ENCODE measurements at regions not wholly inside any gene's neighbourhood (a gene's known extent, or its start where the extent isn't known, plus 50 kb on each side); places are given as distances from the start of the nearest gene placed in this dataset.

- 94% methylated on average over 2 of the region's 2 CpGs for WGBS (ENCODE audit: insufficient coverage)
- H3K36me3 ChIP-seq (ENCODE audit: control insufficient read depth, insufficient read depth, low read length) = no peaks in the 10 kb centered on the region
- no peaks in the 10 kb centered on the region for H3K27me3 ChIP-seq (ENCODE audit: control insufficient read depth, insufficient read depth, low read length)
- Mint-ChIP-seq H3K4me1 (no peaks in the 10 kb centered on the region), H3K27me3 (ENCODE audit: low read depth in 2 of 2) (peaks cover 9 to 32% of the 10 kb centered on the region in 2 donors), H3K27ac (no peak overlapping the region), H3K36me3 (no peaks in the 10 kb centered on the region), H3K4me3 (no peak overlapping the region), H3K9me3 (no peaks in the 10 kb centered on the region)
- no peaks in the 10 kb centered on the region for H3K9me3 ChIP-seq (ENCODE audit: control insufficient read depth, insufficient read depth, low read length)
- intact Hi-C loops (cut with micrococcal nuclease) = loop anchor here (5.0 kb wide), 1 partner anchor 350 kb away; no protein-coding TSS in a partner anchor
- DNase-seq (no peak), ATAC-seq (no peak)
- H3K4me3 ChIP-seq (ENCODE audit: low read length) = no peak overlapping the region
- no peaks in the 10 kb centered on the region for H3K4me1 ChIP-seq (ENCODE audit: control insufficient read depth, insufficient read depth, low read length)
- no peak for TF ChIP-seq CTCF (IDR thresholded peaks at IDR 0.05)
- H3K27ac ChIP-seq (ENCODE audit: low read length) = no peak overlapping the region
These were observed 342.7 kb downstream of the CXCL12 start for GRCh38 chr10:44042075-44042770.

- Histone ChIP-seq H3K4me1 (ENCODE audit: control insufficient read depth, insufficient read depth, low read length) (no peaks in the 10 kb centered on the region), H3K27ac (ENCODE audit: low read length) (no peak overlapping the region), H3K36me3 (ENCODE audit: control insufficient read depth, insufficient read depth, low read length) (no peaks in the 10 kb centered on the region), H3K27me3 (ENCODE audit: control insufficient read depth, insufficient read depth, low read length) (no peaks in the 10 kb centered on the region), H3K4me3 (ENCODE audit: low read length) (no peak overlapping the region), H3K9me3 (ENCODE audit: control insufficient read depth, insufficient read depth, low read length) (no peaks in the 10 kb centered on the region)
- H3K4me1 Mint-ChIP-seq = no peaks in the 10 kb centered on the region
- no peak for ATAC-seq
- DNase-seq = no peak
- no peak for TF ChIP-seq CTCF (IDR thresholded peaks at IDR 0.05)
- H3K9me3 Mint-ChIP-seq = no peaks in the 10 kb centered on the region
- no peak overlapping the region for H3K4me3 Mint-ChIP-seq
- intact Hi-C loops (cut with micrococcal nuclease) = no loop called here
- peaks cover 7 to 36% of the 10 kb centered on the region in 2 donors for H3K27me3 Mint-ChIP-seq (ENCODE audit: low read depth in 2 of 2)
- no peaks in the 10 kb centered on the region for H3K36me3 Mint-ChIP-seq
- H3K27ac Mint-ChIP-seq = no peak overlapping the region
- WGBS (ENCODE audit: insufficient coverage) = 98% methylated on average over 3 of the region's 3 CpGs
These were observed 345.3 kb downstream of the CXCL12 start for GRCh38 chr10:44039599-44039998.

DNA sequence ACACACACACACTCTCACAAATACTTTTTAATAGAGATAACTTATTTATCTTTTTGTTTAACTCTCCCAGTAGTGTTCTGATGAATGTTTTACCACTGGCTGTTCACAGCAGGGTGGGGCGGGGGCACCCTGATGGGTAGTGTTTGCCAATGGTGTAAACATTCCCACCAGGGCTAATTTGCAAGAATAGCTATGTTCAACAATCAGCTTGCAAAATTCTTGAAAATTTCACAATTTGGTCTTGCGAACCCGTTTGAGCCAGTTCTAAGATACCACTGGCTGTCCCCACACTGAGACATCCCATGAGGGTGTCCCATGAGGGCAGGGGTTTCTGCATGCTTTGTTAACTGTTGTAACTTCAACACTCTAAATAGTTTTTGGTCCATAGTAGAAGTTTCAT, 348.5 kb downstream of the CXCL12 start:
- no peak for TF ChIP-seq CTCF (IDR thresholded peaks at IDR 0.05)
- Histone ChIP-seq H3K27ac (ENCODE audit: low read length) (no peak overlapping the region), H3K27me3 (ENCODE audit: control insufficient read depth, insufficient read depth, low read length) (no peaks in the 10 kb centered on the region), H3K36me3 (ENCODE audit: control insufficient read depth, insufficient read depth, low read length) (no peaks in the 10 kb centered on the region), H3K4me1 (ENCODE audit: control insufficient read depth, insufficient read depth, low read length) (no peaks in the 10 kb centered on the region), H3K9me3 (ENCODE audit: control insufficient read depth, insufficient read depth, low read length) (no peaks in the 10 kb centered on the region), H3K4me3 (ENCODE audit: low read length) (no peak overlapping the region)
- H3K9me3 Mint-ChIP-seq = no peaks in the 10 kb centered on the region
- DNase-seq = no peak
- H3K27ac Mint-ChIP-seq = no peak overlapping the region
- no peaks in the 10 kb centered on the region for H3K4me1 Mint-ChIP-seq
- H3K27me3 Mint-ChIP-seq (ENCODE audit: low read depth in 2 of 2) = peaks cover 8 to 30% of the 10 kb centered on the region in 2 donors
- no peak overlapping the region for H3K4me3 Mint-ChIP-seq
- H3K36me3 Mint-ChIP-seq = no peaks in the 10 kb centered on the region
- no peak for ATAC-seq
- intact Hi-C loops (cut with micrococcal nuclease) = no loop called here
- WGBS (ENCODE audit: insufficient coverage) = 76% methylated on average over 3 of the region's 3 CpGs
